Thyroid gland (tissue), 4 donors: ENCODE measurements at regions not wholly inside any gene's neighbourhood (a gene's known extent, or its start where the extent isn't known, plus 50 kb on each side); places are given as distances from the start of the nearest gene placed in this dataset.

Source experiments
- DNase-seq, 2 donors: peaks; one replicate each; pipeline ENCODE4 v3.0.0-alpha.2; 2019
- H3K27ac ChIP-seq, 3 donors: fragments of 200-600 bp; sonication (generic); 1 replicate in 2 of 3; 2 replicates in 1 of 3; pipeline ENCODE4 v1.5.1; 2016 to 2019; ENCODE audit warnings: mild to moderate bottlenecking in 1 of 3, moderate library complexity in 1 of 3
- H3K27me3 ChIP-seq: fragments of 200-600 bp; sonication (generic); one replicate; pipeline ENCODE4 v1.5.1; 2019
- H3K36me3 ChIP-seq, 2 donors: fragments of 200-600 bp; sonication (generic); one replicate each; pipeline ENCODE4 v1.5.1; 2016 to 2019
- H3K4me1 ChIP-seq, 2 donors: fragments of 200-600 bp; sonication (generic); one replicate each; pipeline ENCODE4 v1.5.1; 2017 to 2019
- H3K4me3 ChIP-seq, 3 donors: fragments of 200-600 bp; sonication (generic); replicated peaks in 1 of 3; 1 replicate in 2 of 3; 2 replicates in 1 of 3; pipeline ENCODE4 v1.5.1; 2016; ENCODE audit warnings: mild to moderate bottlenecking in 1 of 3
- H3K9me3 ChIP-seq: fragments of 200-600 bp; sonication (generic); one replicate; pipeline ENCODE4 v1.5.1; 2017
- CTCF ChIP-seq, 6 experiments: fragments of 200-600 bp in 3 of 6; fragments of 450-650 bp in 3 of 6; sonication (generic) in 3 of 6; IDR thresholded peaks; one replicate each; pipeline ENCODE4 v1.5.1; 2016 to 2019; ENCODE audit warnings: antibody characterized with exemption in 6 of 6, mild to moderate bottlenecking in 2 of 6, inconsistent platforms in 1 of 6, moderate library complexity in 1 of 6
- POLR2A ChIP-seq, 2 donors: fragments of 450-650 bp; IDR thresholded peaks; one replicate each; pipeline ENCODE4 v1.6.1; 2017; ENCODE audit warnings: antibody characterized with exemption in 2 of 2, mild to moderate bottlenecking in 2 of 2, moderate library complexity in 1 of 2
- WGBS, 2 donors: methylation state at CpG; one replicate each; pipeline ENCODE4 v1.1.5; 2017; 5-methylcytosine and 5-hydroxymethylcytosine counted together
- intact Hi-C: fragments of 100-400 bp; cut with DNase I; formaldehyde crosslinking; loops from one replicate; pipeline ENCODE4 v1.15.1; 2023

- Histone ChIP-seq H3K4me1 (no peaks in the 10 kb centered on the region), H3K4me3 (no peak overlapping the region), H3K27ac (no peak overlapping the region), H3K9me3 (no peaks in the 10 kb centered on the region), H3K27me3 (no peaks in the 10 kb centered on the region), H3K36me3 (no peaks in the 10 kb centered on the region)
- WGBS, 2 donors: 55 to 63% methylated on average over 4 of the region's 4 CpGs
- DNase-seq: no peak
- intact Hi-C loops: no loop called here
- TF ChIP-seq POLR2A (IDR thresholded peaks at IDR 0.05): no peak
- TF ChIP-seq CTCF (IDR thresholded peaks at IDR 0.05): no peak
These were observed 387.6 kb upstream of the CHRM2 start for GRCh38 chr7:136480901-136481300.

GRCh38 chr7:136479922-136480321 lies 388.5 kb upstream of the CHRM2 start:
- Histone ChIP-seq H3K36me3 (no peaks in the 10 kb centered on the region), H3K4me1 (no peaks in the 10 kb centered on the region), H3K27me3 (no peaks in the 10 kb centered on the region), H3K9me3 (no peaks in the 10 kb centered on the region), H3K27ac (no peak overlapping the region), H3K4me3 (no peak overlapping the region)
- intact Hi-C loops: no loop called here
- TF ChIP-seq CTCF (IDR thresholded peaks at IDR 0.05): no peak
- TF ChIP-seq POLR2A (IDR thresholded peaks at IDR 0.05): no peak
- no peak for DNase-seq
- WGBS, 2 donors: 50 to 67% methylated on average over 2 of the region's 2 CpGs

- no peaks in the 10 kb centered on the region for H3K4me1 ChIP-seq
- no peaks in the 10 kb centered on the region for H3K9me3 ChIP-seq
- intact Hi-C loops: no loop called here
- no peaks in the 10 kb centered on the region for H3K27me3 ChIP-seq
- no peak for DNase-seq
- no peak overlapping the region for H3K4me3 ChIP-seq
- no peaks in the 10 kb centered on the region for H3K36me3 ChIP-seq
- WGBS, 2 donors: 86 to 93% methylated on average over 1 of the region's 1 CpG
- no peak overlapping the region for H3K27ac ChIP-seq
- TF ChIP-seq POLR2A (IDR thresholded peaks at IDR 0.05) (no peak), CTCF (IDR thresholded peaks at IDR 0.05) (no peak)
These were observed 398.3 kb upstream of the CHRM2 start for GRCh38 chr7:136470179-136470578.

- H3K27me3 ChIP-seq: no peaks in the 10 kb centered on the region
- intact Hi-C loops: no loop called here
- H3K9me3 ChIP-seq: no peaks in the 10 kb centered on the region
- no peak for DNase-seq
- no peaks in the 10 kb centered on the region for H3K4me1 ChIP-seq
- TF ChIP-seq POLR2A (IDR thresholded peaks at IDR 0.05): no peak
- no peak for TF ChIP-seq CTCF (IDR thresholded peaks at IDR 0.05)
- no peaks in the 10 kb centered on the region for H3K36me3 ChIP-seq
- no peak overlapping the region for H3K4me3 ChIP-seq
- no peak overlapping the region for H3K27ac ChIP-seq
- 84 to 91% methylated on average over 3 of the region's 3 CpGs for WGBS, 2 donors
These were observed 415.5 kb upstream of the CHRM2 start for GRCh38 chr7:136452949-136453348.

GRCh38 chr7:136446751-136447150 lies 421.7 kb upstream of the CHRM2 start:
- intact Hi-C loops: no loop called here
- Histone ChIP-seq H3K4me3 (no peak overlapping the region), H3K27me3 (no peaks in the 10 kb centered on the region), H3K4me1 (no peaks in the 10 kb centered on the region), H3K36me3 (no peaks in the 10 kb centered on the region), H3K9me3 (no peaks in the 10 kb centered on the region), H3K27ac (no peak overlapping the region)
- TF ChIP-seq CTCF (IDR thresholded peaks at IDR 0.05) (no peak), POLR2A (IDR thresholded peaks at IDR 0.05) (no peak)
- DNase-seq: no peak
